Testis (tissue), 2 donors: ENCODE measurements at regions not wholly inside any gene's neighbourhood (a gene's known extent, or its start where the extent isn't known, plus 50 kb on each side); places are given as distances from the start of the nearest gene placed in this dataset.

ENCODE experiments used
- CTCF ChIP-seq, 3 experiments: fragments of 450-650 bp in 2 of 3; fragments of 200-600 bp in 1 of 3; sonication (generic) in 1 of 3; IDR thresholded peaks; one replicate each; pipeline ENCODE4 v1.5.1; 2016 to 2019; ENCODE audit warnings: antibody characterized with exemption in 3 of 3, mild to moderate bottlenecking in 2 of 3, moderate library complexity in 1 of 3
- POLR2A ChIP-seq: fragments of 450-650 bp; IDR thresholded peaks from one replicate; pipeline ENCODE4 v1.6.1; 2017; ENCODE audit warnings: antibody characterized with exemption, mild to moderate bottlenecking, moderate library complexity

DNA sequence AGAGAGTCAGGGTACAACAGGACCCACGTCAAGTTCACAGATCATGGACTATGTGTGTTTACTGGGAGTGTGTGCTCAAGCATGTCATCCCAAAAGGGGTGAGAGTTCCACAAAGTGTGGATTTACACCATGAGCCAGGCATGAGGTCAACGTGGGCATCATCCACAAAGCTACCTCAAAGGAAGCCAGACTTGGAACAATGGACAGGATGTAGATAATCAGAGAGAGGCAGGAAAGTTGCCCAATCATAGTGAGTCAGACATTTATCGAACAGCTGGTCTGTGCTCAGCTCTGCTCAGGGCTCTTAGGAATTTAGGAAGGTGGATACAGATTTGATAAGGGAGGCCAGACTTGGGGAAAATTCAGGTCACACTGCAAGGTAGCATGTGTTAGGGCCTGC lies 317.2 kb upstream of the CDYL start:
- TF ChIP-seq CTCF (IDR thresholded peaks at IDR 0.05), result no peak
- TF ChIP-seq POLR2A, result no peak
